ENCODE measurements at regions not wholly inside any gene's neighbourhood (a gene's known extent, or its start where the extent isn't known, plus 50 kb on each side); places are given as distances from the start of the nearest gene placed in this dataset.

GRCh38 chr22:48154943-48155240 lies 1392.4 kb downstream of the TBC1D22A start:
- H3K36me3 Mint-ChIP-seq (ENCODE audit: low read depth), result no peaks in the 10 kb centered on the region
- no peak overlapping the region for H3K27ac Mint-ChIP-seq (ENCODE audit: unreplicated experiment)
- no peaks in the 10 kb centered on the region for H3K4me1 Mint-ChIP-seq
- no peak for TF ChIP-seq CTCF (conservative IDR thresholded peaks at IDR 0.05)
- no peak for DNase-seq (ENCODE audit: low read depth, low spot score)
- no peaks in the 10 kb centered on the region for H3K9me3 Mint-ChIP-seq
- H3K4me3 Mint-ChIP-seq, result no peak overlapping the region
- peaks cover 6% of the 10 kb centered on the region for H3K27me3 Mint-ChIP-seq (ENCODE audit: low read depth)

GRCh38 chr22:48154169-48154942 lies 1391.9 kb downstream of the TBC1D22A start:
- Mint-ChIP-seq H3K9me3 (no peaks in the 10 kb centered on the region), H3K4me3 (no peak overlapping the region), H3K27me3 (ENCODE audit: low read depth) (peaks cover 6% of the 10 kb centered on the region), H3K36me3 (ENCODE audit: low read depth) (no peaks in the 10 kb centered on the region), H3K4me1 (no peaks in the 10 kb centered on the region), H3K27ac (ENCODE audit: unreplicated experiment) (no peak overlapping the region)
- no peak for TF ChIP-seq CTCF (conservative IDR thresholded peaks at IDR 0.05)
- no peak for DNase-seq (ENCODE audit: low read depth, low spot score)

GRCh38 chr22:48153726-48154125 lies 1391.3 kb downstream of the TBC1D22A start:
- no peak for DNase-seq (ENCODE audit: low read depth, low spot score)
- no peak overlapping the region for H3K27ac Mint-ChIP-seq (ENCODE audit: unreplicated experiment)
- H3K27me3 Mint-ChIP-seq (ENCODE audit: low read depth), result peaks cover 3% of the 10 kb centered on the region
- no peak overlapping the region for H3K4me3 Mint-ChIP-seq
- H3K9me3 Mint-ChIP-seq, result no peaks in the 10 kb centered on the region
- H3K36me3 Mint-ChIP-seq (ENCODE audit: low read depth), result no peaks in the 10 kb centered on the region
- H3K4me1 Mint-ChIP-seq, result no peaks in the 10 kb centered on the region
- TF ChIP-seq CTCF (conservative IDR thresholded peaks at IDR 0.05), result no peak

GRCh38 chr22:48152916-48153315 lies 1390.5 kb downstream of the TBC1D22A start:
- Mint-ChIP-seq H3K27me3 (ENCODE audit: low read depth) (peaks cover 2% of the 10 kb centered on the region), H3K4me1 (no peaks in the 10 kb centered on the region), H3K27ac (ENCODE audit: unreplicated experiment) (no peak overlapping the region), H3K9me3 (no peaks in the 10 kb centered on the region), H3K4me3 (no peak overlapping the region), H3K36me3 (ENCODE audit: low read depth) (no peaks in the 10 kb centered on the region)
- no peak for DNase-seq (ENCODE audit: low read depth, low spot score)
- TF ChIP-seq CTCF (conservative IDR thresholded peaks at IDR 0.05), result no peak

- Mint-ChIP-seq H3K27me3 (ENCODE audit: low read depth) (peaks cover 2% of the 10 kb centered on the region), H3K4me3 (no peak overlapping the region), H3K4me1 (no peaks in the 10 kb centered on the region), H3K27ac (ENCODE audit: unreplicated experiment) (no peak overlapping the region), H3K36me3 (ENCODE audit: low read depth) (no peaks in the 10 kb centered on the region), H3K9me3 (no peaks in the 10 kb centered on the region)
- TF ChIP-seq CTCF (conservative IDR thresholded peaks at IDR 0.05), result no peak
- no peak for DNase-seq (ENCODE audit: low read depth, low spot score)
These were observed 1389.8 kb downstream of the TBC1D22A start for GRCh38 chr22:48152164-48152775.

Measured in neural crest cell (in vitro differentiated cells).